GM23338 (cell line): ENCODE measurements at regions not wholly inside any gene's neighbourhood (a gene's known extent, or its start where the extent isn't known, plus 50 kb on each side); places are given as distances from the start of the nearest gene placed in this dataset.

Experiments used
- CREB1 ChIP-seq: fragments of 250-450 bp; sonication (Bioruptor Pico); IDR thresholded peaks from 2 replicates; pipeline ENCODE4 v1.5.0; 2020; ENCODE audit warnings: low read depth, mild to moderate bottlenecking, moderate library complexity
- CTCF ChIP-seq, 2 experiments: fragments of 200-600 bp in 1 of 2; sonication (generic) in 1 of 2; conservative IDR thresholded peaks; 2 replicates each; pipeline versions ENCODE4 v1.5.1 to v1.6.1; 2016 to 2017; ENCODE audit warnings: antibody characterized with exemption in 2 of 2, low read depth in 2 of 2, mild to moderate bottlenecking in 2 of 2, moderate library complexity in 1 of 2
- ETS1 ChIP-seq: IDR thresholded peaks from 2 replicates; pipeline ENCODE4 v1.6.1; 2016; ENCODE audit warnings: antibody characterized with exemption
- EZH2 ChIP-seq: fragments of 200-600 bp; sonication (generic); IDR thresholded peaks from one replicate; pipeline ENCODE4 v1.8.0; 2017; ENCODE audit warnings: antibody characterized with exemption, mild to moderate bottlenecking, low read depth; ENCODE audit not compliant: unreplicated experiment
- EZH2phosphoT487 ChIP-seq: fragments of 200-600 bp; sonication (generic); IDR thresholded peaks from one replicate; pipeline ENCODE4 v1.8.1; 2018; ENCODE audit warnings: antibody characterized with exemption; ENCODE audit not compliant: unreplicated experiment
- JUNB ChIP-seq: IDR thresholded peaks from one replicate; pipeline ENCODE4 v1.6.1; 2016; ENCODE audit warnings: antibody characterized with exemption; ENCODE audit not compliant: unreplicated experiment
- NANOG ChIP-seq: IDR thresholded peaks from 2 replicates; pipeline ENCODE4 v1.6.1; 2016; ENCODE audit warnings: antibody characterized with exemption, borderline replicate concordance
- POLR2AphosphoS5 ChIP-seq: IDR thresholded peaks from 2 replicates; pipeline ENCODE4 v1.6.1; 2016; ENCODE audit warnings: antibody characterized with exemption, low read depth
- REST ChIP-seq: IDR thresholded peaks from one replicate; pipeline ENCODE4 v1.6.1; 2018; ENCODE audit warnings: antibody characterized with exemption; ENCODE audit not compliant: unreplicated experiment
- STAT1 ChIP-seq: IDR thresholded peaks from one replicate; pipeline ENCODE4 v1.6.1; 2016; ENCODE audit warnings: antibody characterized with exemption; ENCODE audit not compliant: unreplicated experiment
- ZNF114 ChIP-seq: fragments of 250-450 bp; sonication (Bioruptor Pico); IDR thresholded peaks from 2 replicates; pipeline ENCODE4 v1.5.0; 2020; ENCODE audit warnings: mild to moderate bottlenecking, moderate library complexity
- ZNF462 ChIP-seq: fragments of 250-450 bp; sonication (Bioruptor Pico); IDR thresholded peaks from 2 replicates; pipeline ENCODE4 v1.5.0; 2020; ENCODE audit warnings: mild to moderate bottlenecking, moderate library complexity

- no peak for TF ChIP-seq CTCF (conservative IDR thresholded peaks at IDR 0.05; ENCODE audit: low read depth in 2 of 2)
- TF ChIP-seq NANOG = no peak
- no peak for TF ChIP-seq POLR2AphosphoS5
- no peak for TF ChIP-seq EZH2
- no peak for TF ChIP-seq STAT1
- TF ChIP-seq REST = no peak
- no peak for TF ChIP-seq EZH2phosphoT487
- TF ChIP-seq ZNF114 (CRISPR knock-in tag) = no peak
- TF ChIP-seq JUNB = no peak
- TF ChIP-seq CREB1 (CRISPR knock-in tag) = no peak
- no peak for TF ChIP-seq ETS1
- no peak for TF ChIP-seq ZNF462
Measured at GRCh38 chr4:81337211-81337610, 122.2 kb upstream of the PRKG2 start.
